GM23248 (cell line): ENCODE measurements at regions not wholly inside any gene's neighbourhood (a gene's known extent, or its start where the extent isn't known, plus 50 kb on each side); places are given as distances from the start of the nearest gene placed in this dataset.

ENCODE experiments used
- DNase-seq: peaks from one replicate; pipeline ENCODE4 v3.0.0-alpha.2; 2015
- H2AFZ ChIP-seq: fragments of 200-600 bp; sonication (generic); 2 replicates; pipeline ENCODE4 v1.6.1; 2016; ENCODE audit warnings: antibody characterized with exemption
- H3F3A ChIP-seq: fragments of 200-600 bp; sonication (generic); 2 replicates; pipeline ENCODE4 v1.6.1; 2016; ENCODE audit warnings: mild to moderate bottlenecking, antibody characterized with exemption, mixed run types; ENCODE audit not compliant: insufficient read depth
- H3K27ac ChIP-seq: fragments of 200-600 bp; sonication (generic); 2 replicates; pipeline ENCODE4 v1.5.1; 2016; ENCODE audit warnings: mild to moderate bottlenecking
- H3K27me3 ChIP-seq: fragments of 200-600 bp; sonication (generic); replicated peaks from 2 replicates; pipeline ENCODE4 v1.6.1; 2016; ENCODE audit warnings: mild to moderate bottlenecking; ENCODE audit not compliant: insufficient read depth
- H3K36me3 ChIP-seq: fragments of 200-600 bp; sonication (generic); 2 replicates; pipeline ENCODE4 v1.6.1; 2016; ENCODE audit warnings: low read depth, mild to moderate bottlenecking
- H3K4me1 ChIP-seq: fragments of 200-600 bp; sonication (generic); 2 replicates; pipeline ENCODE4 v1.6.1; 2016; ENCODE audit warnings: mild to moderate bottlenecking; ENCODE audit not compliant: insufficient read depth
- H3K4me2 ChIP-seq: fragments of 200-600 bp; sonication (generic); one replicate; pipeline ENCODE4 v1.6.1; 2016; ENCODE audit warnings: mild to moderate bottlenecking; ENCODE audit not compliant: unreplicated experiment
- H3K4me3 ChIP-seq: fragments of 200-600 bp; sonication (generic); 2 replicates; pipeline ENCODE4 v1.5.1; 2016; ENCODE audit warnings: mild to moderate bottlenecking
- H3K79me2 ChIP-seq: fragments of 200-600 bp; sonication (generic); 2 replicates; pipeline ENCODE4 v1.6.1; 2016; ENCODE audit warnings: mild to moderate bottlenecking; ENCODE audit not compliant: insufficient read depth
- H3K9ac ChIP-seq: fragments of 200-600 bp; sonication (generic); 2 replicates; pipeline ENCODE4 v1.6.1; 2016; ENCODE audit warnings: mild to moderate bottlenecking
- H3K9me2 ChIP-seq: fragments of 200-600 bp; sonication (generic); 2 replicates; pipeline ENCODE4 v1.6.1; 2016; ENCODE audit warnings: mixed run types, mild to moderate bottlenecking, moderate library complexity; ENCODE audit not compliant: insufficient read depth
- H3K9me3 ChIP-seq: fragments of 200-600 bp; sonication (generic); one replicate; pipeline ENCODE4 v1.6.1; 2017; ENCODE audit warnings: low read depth
- H4K20me1 ChIP-seq: fragments of 200-600 bp; sonication (generic); 2 replicates; pipeline ENCODE4 v1.6.0; 2016; ENCODE audit not compliant: insufficient read depth
- EZH2 ChIP-seq: fragments of 200-600 bp; sonication (generic); IDR thresholded peaks from 2 replicates; pipeline ENCODE4 v1.6.1; 2018; ENCODE audit warnings: antibody characterized with exemption, mild to moderate bottlenecking; ENCODE audit not compliant: insufficient read depth, poor library complexity, severe bottlenecking
- EZH2phosphoT487 ChIP-seq: fragments of 200-600 bp; sonication (generic); IDR thresholded peaks from 2 replicates; pipeline ENCODE4 v1.6.1; 2018; ENCODE audit warnings: antibody characterized with exemption, moderate library complexity, mild to moderate bottlenecking, low read depth; ENCODE audit not compliant: insufficient read depth
- WGBS, 2 experiments: methylation state at CpG; one replicate each; pipeline ENCODE4 v1.1.6; 2015 to 2017; ENCODE audit warnings: low lambda C conversion rate in 2 of 2, low coverage in 1 of 2; ENCODE audit errors: missing lambda C conversion rate in 2 of 2; 5-methylcytosine and 5-hydroxymethylcytosine counted together
- in situ Hi-C: fragments of 300-500 bp; cut with MboI; formaldehyde crosslinking; loops from 2 replicates; pipeline ENCODE4 v1.15.0; 2020

DNA sequence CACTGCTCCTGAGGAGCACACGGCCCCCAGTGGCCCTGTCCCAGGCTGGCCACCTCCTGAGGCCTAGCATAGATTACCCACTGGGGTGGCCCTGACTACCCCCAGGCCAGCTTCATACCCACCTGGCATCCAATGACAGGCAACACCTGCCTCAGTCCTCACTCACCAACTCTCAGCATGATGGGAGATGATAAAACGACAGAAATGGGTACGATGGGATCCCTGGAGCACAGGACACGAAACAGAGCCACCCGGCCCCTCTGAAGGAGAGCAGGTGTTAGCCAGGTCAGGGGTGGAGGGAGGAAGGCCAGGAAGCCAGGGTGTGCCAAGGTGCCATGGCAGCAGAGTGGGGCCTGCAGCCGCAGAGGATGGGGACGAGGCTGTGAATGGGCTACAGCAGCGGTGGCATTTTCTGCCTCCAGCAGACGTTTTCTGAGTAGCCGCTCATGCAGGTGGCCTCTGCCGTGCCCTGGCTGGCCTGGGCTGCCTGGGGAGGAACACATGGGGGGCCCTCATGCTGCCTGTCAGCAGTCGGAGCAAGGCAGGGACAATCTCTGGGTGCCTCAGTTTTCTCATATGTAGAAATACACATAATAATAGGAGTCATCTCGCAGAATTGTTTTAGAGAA is 50.2 kb upstream of the FGF3 start:
- H3K79me2 ChIP-seq = no peaks in the 10 kb centered on the region
- no peak for DNase-seq
- H3K4me3 ChIP-seq = no peak overlapping the region
- no peak overlapping the region for H3K4me2 ChIP-seq
- H3K36me3 ChIP-seq = no peaks in the 10 kb centered on the region
- in situ Hi-C loops = no loop called here
- H3K9me3 ChIP-seq = no peaks in the 10 kb centered on the region
- no peaks in the 10 kb centered on the region for H3K4me1 ChIP-seq
- H3K27me3 ChIP-seq = peaks cover 7% of the 10 kb centered on the region
- no peaks in the 10 kb centered on the region for H3F3A ChIP-seq
- no peak overlapping the region for H2AFZ ChIP-seq
- H3K27ac ChIP-seq = no peak overlapping the region
- H4K20me1 ChIP-seq = no peaks in the 10 kb centered on the region
- no peak overlapping the region for H3K9ac ChIP-seq
- 70 to 75% methylated on average over 13 of the region's 13 CpGs for WGBS, 2 experiments
- TF ChIP-seq EZH2 (no peak), EZH2phosphoT487 (no peak)
- H3K9me2 ChIP-seq = no peaks in the 10 kb centered on the region

- H2AFZ ChIP-seq = no peak overlapping the region
- in situ Hi-C loops = loop anchor here (10.0 kb wide), 1 partner anchor 176 kb away; no protein-coding TSS in a partner anchor
- H4K20me1 ChIP-seq = no peaks in the 10 kb centered on the region
- 56 to 58% methylated on average over 3 of the region's 3 CpGs for WGBS, 2 experiments
- no peak overlapping the region for H3K4me2 ChIP-seq
- no peak overlapping the region for H3K4me3 ChIP-seq
- TF ChIP-seq EZH2phosphoT487 (no peak), EZH2 (no peak)
- DNase-seq = no peak
- no peaks in the 10 kb centered on the region for H3K9me2 ChIP-seq
- no peak overlapping the region for H3K27ac ChIP-seq
- H3K79me2 ChIP-seq = no peaks in the 10 kb centered on the region
- no peaks in the 10 kb centered on the region for H3K9me3 ChIP-seq
- no peak overlapping the region for H3K9ac ChIP-seq
- H3K36me3 ChIP-seq = no peaks in the 10 kb centered on the region
- no peaks in the 10 kb centered on the region for H3F3A ChIP-seq
- H3K4me1 ChIP-seq = no peaks in the 10 kb centered on the region
- H3K27me3 ChIP-seq = peaks cover 16% of the 10 kb centered on the region
These were observed 51.5 kb upstream of the FGF3 start for GRCh38 chr11:69870766-69871165.

DNA sequence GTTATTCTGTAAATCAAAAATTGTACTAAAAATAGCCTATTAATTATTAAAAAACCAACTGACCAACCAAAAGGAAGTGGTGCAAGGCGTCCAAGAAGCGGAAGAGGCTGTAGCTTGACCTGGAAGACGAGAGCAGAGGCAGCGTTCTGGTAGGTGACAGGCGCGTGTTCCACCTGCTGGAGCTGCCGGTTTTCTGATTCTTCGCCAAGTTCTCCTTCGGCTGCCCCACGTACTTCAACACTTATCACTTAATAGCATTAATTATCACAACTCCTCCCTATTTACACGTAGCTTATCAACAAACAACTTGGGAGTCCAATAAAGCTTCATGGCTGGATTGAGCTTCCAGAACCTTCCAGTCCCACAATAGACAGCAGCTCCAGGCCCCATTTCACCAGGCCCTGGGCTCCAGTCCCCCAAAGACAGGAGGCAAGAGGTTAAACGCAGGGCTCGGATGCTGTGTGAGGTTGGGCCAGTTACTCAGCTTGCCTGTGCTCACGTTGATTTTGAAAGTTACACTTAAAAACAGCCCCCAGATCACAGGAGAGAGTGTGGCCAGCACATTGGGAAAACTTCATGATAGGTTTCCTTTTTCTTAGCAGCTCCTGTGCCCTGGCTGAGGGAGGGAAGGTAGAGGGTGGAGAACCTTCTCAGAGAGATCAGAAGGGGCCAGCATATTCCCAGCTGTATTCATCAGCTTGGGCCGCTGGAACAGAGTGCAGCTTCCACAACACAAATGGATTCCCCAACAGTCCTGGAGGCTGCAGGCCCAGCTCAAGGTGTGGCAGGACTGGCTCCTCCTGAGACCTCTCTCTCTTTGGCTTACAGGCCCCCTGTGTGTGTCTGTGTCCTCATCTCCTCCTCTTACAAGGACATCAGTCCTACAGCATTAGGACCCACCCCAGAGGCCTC is 54.2 kb upstream of the FGF3 start:
- Histone ChIP-seq H3K9me3 (no peaks in the 10 kb centered on the region), H3K36me3 (no peaks in the 10 kb centered on the region), H3K27me3 (peaks cover 26% of the 10 kb centered on the region), H3K9me2 (no peaks in the 10 kb centered on the region), H3K79me2 (no peaks in the 10 kb centered on the region), H3K4me3 (no peak overlapping the region), H3K4me2 (no peak overlapping the region), H3K4me1 (no peaks in the 10 kb centered on the region), H3F3A (no peaks in the 10 kb centered on the region), H3K27ac (no peak overlapping the region), H4K20me1 (no peaks in the 10 kb centered on the region), H3K9ac (no peak overlapping the region), H2AFZ (no peak overlapping the region)
- in situ Hi-C loops = loop anchor here (10.0 kb wide), 1 partner anchor 179 kb away; no protein-coding TSS in a partner anchor
- TF ChIP-seq EZH2 (no peak), EZH2phosphoT487 (no peak)
- DNase-seq = no peak
- 84 to 85% methylated on average over 15 of the region's 15 CpGs for WGBS, 2 experiments

DNA sequence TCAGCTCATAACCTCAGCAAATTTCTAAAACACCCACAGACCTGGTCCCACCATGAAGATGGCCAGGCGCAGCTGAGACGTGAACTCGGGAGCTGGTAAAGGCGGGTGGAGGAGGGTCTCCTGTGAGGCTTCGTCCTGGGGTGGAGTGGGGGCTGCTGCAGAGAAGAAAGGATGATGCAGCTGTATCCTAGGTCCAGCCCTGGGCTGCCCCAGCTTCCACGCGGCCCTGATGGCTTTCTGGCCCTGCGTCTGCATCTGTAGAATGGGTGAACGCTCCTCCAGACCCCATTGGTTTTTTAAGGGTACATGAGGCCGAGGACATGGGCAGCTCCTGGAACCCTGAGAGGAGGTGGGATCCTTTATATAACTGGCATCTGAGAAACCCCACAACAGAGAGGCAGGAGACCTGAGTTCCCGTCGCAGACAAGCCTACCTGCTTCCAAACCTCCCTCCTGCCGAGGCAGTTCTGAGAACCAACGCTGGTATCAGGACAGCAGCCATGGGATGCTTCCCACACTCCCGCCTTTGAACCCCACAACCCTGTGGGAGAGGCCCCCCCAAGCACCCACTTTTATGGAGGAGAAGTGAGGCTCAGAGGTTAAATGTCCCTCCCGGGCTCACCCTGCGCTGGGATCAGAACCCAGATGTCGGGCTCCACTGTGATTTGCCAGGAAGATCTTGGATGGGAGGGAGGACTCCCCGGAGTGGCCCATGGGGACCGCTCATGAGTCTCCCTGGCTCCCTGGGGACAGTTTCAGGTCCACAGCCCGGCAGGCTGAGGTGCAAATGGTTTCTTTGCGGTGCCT is 55.2 kb upstream of the FGF3 start:
- Histone ChIP-seq H3K27ac (no peak overlapping the region), H3K9ac (no peak overlapping the region), H3K4me2 (no peak overlapping the region), H3K79me2 (no peaks in the 10 kb centered on the region), H4K20me1 (no peaks in the 10 kb centered on the region), H3K9me3 (no peaks in the 10 kb centered on the region), H3K9me2 (no peaks in the 10 kb centered on the region), H3K36me3 (no peaks in the 10 kb centered on the region), H3K27me3 (peaks cover 26% of the 10 kb centered on the region), H3K4me1 (no peaks in the 10 kb centered on the region), H3F3A (no peaks in the 10 kb centered on the region), H2AFZ (no peak overlapping the region), H3K4me3 (no peak overlapping the region)
- TF ChIP-seq EZH2phosphoT487 = no peak
- TF ChIP-seq EZH2 = no peak
- 63 to 71% methylated on average over 22 of the region's 22 CpGs for WGBS, 2 experiments
- in situ Hi-C loops = loop anchor here (10.0 kb wide), 1 partner anchor 180 kb away; no protein-coding TSS in a partner anchor
- no peak for DNase-seq
